Neutrophil (primary cell): ENCODE measurements at regions not wholly inside any gene's neighbourhood (a gene's known extent, or its start where the extent isn't known, plus 50 kb on each side); places are given as distances from the start of the nearest gene placed in this dataset.
"Not testable (repeated sequence)": the region's sequence is repeated elsewhere in the genome, so short reads cannot be mapped to it uniquely, and the experiment has no call there.

ENCODE experiments used
- H3K27ac ChIP-seq: fragments of 200-600 bp; sonication (generic); 2 replicates; pipeline ENCODE4 v1.5.1; 2016; ENCODE audit warnings: mild to moderate bottlenecking, moderate library complexity
- H3K27me3 ChIP-seq: fragments of 200-600 bp; sonication (generic); 2 replicates; pipeline ENCODE4 v1.6.0; 2016; ENCODE audit warnings: mild to moderate bottlenecking
- H3K36me3 ChIP-seq: fragments of 200-600 bp; sonication (generic); 2 replicates; pipeline ENCODE4 v1.5.1; 2017
- H3K4me1 ChIP-seq, 2 experiments: fragments of 200-600 bp in 1 of 2; sonication (generic) in 1 of 2; 1 replicate in 1 of 2; 2 replicates in 1 of 2; pipeline versions ENCODE4 v1.5.1 to v1.6.1; 2013 to 2016; ENCODE audit warnings: low read depth in 1 of 2, low read length in 1 of 2, mild to moderate bottlenecking in 1 of 2, moderate library complexity in 1 of 2; ENCODE audit not compliant: control insufficient read depth in 1 of 2, insufficient read depth in 1 of 2
- H3K4me3 ChIP-seq, 2 experiments: fragments of 200-600 bp in 1 of 2; sonication (generic) in 1 of 2; 1 replicate in 1 of 2; 2 replicates in 1 of 2; pipeline ENCODE4 v1.5.1; 2013 to 2016; ENCODE audit warnings: low read depth in 1 of 2, low read length in 1 of 2, mild to moderate bottlenecking in 1 of 2, moderate library complexity in 1 of 2
- H3K9me3 ChIP-seq: fragments of 200-600 bp; sonication (generic); 2 replicates; pipeline ENCODE4 v1.5.1; 2016
- CTCF ChIP-seq: fragments of 200-600 bp; sonication (generic); IDR thresholded peaks from 2 replicates; pipeline ENCODE4 v1.5.1; 2016; ENCODE audit warnings: antibody characterized with exemption

GRCh38 chr11:70597751-70598625 lies 199.7 kb downstream of the CTTN start:
- H3K4me1 ChIP-seq = no peaks in the 10 kb centered on the region
- H3K36me3 ChIP-seq = no peaks in the 10 kb centered on the region
- TF ChIP-seq CTCF = no peak
- no peaks in the 10 kb centered on the region for H3K9me3 ChIP-seq
- no peak overlapping the region for H3K4me3 ChIP-seq
- H3K27me3 ChIP-seq = peaks cover 5% of the 10 kb centered on the region
- H3K27ac ChIP-seq = no peak overlapping the region

DNA sequence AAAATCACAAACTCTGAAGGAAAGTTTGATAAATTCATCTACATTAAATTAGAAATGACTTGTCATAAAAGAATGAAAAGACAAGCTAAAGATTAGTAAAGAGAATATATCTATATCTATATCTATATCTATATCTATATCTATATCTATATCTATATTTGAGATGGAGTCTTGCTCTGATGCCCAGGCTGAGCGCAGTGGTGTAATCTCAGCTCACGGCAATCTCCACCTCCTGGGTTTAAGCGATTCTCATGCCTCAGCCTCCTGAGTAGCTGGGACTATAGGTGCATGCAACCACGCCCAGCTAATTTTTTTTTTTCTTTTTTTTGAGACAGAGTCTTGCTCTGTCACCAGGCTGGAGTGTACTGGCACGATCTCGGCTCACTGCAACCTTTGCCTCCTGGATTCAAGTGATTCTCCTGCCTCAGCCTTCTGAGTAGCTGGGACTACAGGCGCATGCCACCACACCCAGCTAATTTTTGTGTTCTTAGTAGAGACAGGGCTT lies 202.6 kb downstream of the CTTN start:
- H3K4me3 ChIP-seq, H3K4me1 ChIP-seq, H3K27ac ChIP-seq, H3K36me3 ChIP-seq, H3K9me3 ChIP-seq, H3K27me3 ChIP-seq: not testable (repeated sequence)

- Histone ChIP-seq H3K36me3 (no peaks in the 10 kb centered on the region), H3K9me3 (no peaks in the 10 kb centered on the region), H3K27me3 (peaks cover 6% of the 10 kb centered on the region), H3K27ac (no peak overlapping the region), H3K4me3 (no peak overlapping the region), H3K4me1 (no peaks in the 10 kb centered on the region)
- TF ChIP-seq CTCF = no peak
Measured at GRCh38 chr11:70601861-70602538, 203.7 kb downstream of the CTTN start.

DNA sequence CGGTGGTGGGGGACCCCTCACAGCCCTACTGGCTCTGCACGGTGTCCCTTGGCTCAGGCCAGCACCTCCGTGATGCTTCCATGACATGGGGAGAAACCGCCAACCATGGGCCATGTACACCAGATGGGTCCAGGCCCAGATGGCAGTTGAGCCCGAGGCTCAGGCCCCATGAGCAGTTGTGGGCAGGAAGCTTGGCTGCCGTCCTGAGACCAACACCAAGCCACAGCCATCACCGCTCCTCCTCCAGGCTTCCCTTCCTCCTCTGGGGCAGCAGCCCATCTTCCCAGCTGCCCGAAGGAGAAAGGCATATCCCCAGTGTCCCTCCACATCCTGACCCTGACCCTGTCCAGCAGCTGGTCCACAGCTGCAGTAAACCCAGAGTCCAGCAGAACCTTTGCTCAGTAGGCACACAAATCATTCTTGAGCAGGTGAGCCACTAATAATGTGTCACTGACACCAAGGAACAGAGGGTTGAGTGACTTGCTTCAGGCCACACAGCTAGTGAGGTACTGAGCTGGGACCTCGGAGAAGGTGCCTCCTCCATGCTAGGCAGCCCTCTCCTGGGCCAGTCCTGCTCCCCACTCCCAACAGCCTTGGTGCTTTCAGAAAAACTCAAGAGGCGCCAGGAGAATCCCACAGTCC lies 204.9 kb downstream of the CTTN start:
- Histone ChIP-seq H3K4me1 (no peaks in the 10 kb centered on the region), H3K36me3 (no peaks in the 10 kb centered on the region), H3K27me3 (peaks cover 6% of the 10 kb centered on the region), H3K27ac (no peak overlapping the region), H3K9me3 (no peaks in the 10 kb centered on the region), H3K4me3 (no peak overlapping the region)
- TF ChIP-seq CTCF = no peak

GRCh38 chr11:70603756-70604211 lies 205.5 kb downstream of the CTTN start:
- H3K27ac ChIP-seq = no peak overlapping the region
- peaks cover 6% of the 10 kb centered on the region for H3K27me3 ChIP-seq
- no peak overlapping the region for H3K4me3 ChIP-seq
- H3K36me3 ChIP-seq = no peaks in the 10 kb centered on the region
- no peaks in the 10 kb centered on the region for H3K4me1 ChIP-seq
- TF ChIP-seq CTCF = no peak
- H3K9me3 ChIP-seq = no peaks in the 10 kb centered on the region
